CD4-positive, alpha-beta T cell (primary cell): ENCODE measurements at regions not wholly inside any gene's neighbourhood (a gene's known extent, or its start where the extent isn't known, plus 50 kb on each side); places are given as distances from the start of the nearest gene placed in this dataset.

Source experiments
- ATAC-seq: fragments of 200-7000 bp; cut with Tn5 transposase; one replicate; pipeline ENCODE4 v1.10.0; 2022; ENCODE audit warnings: mild to moderate bottlenecking; ENCODE audit not compliant: poor library complexity
- CTCF ChIA-PET: fragments of 350-600 bp; sonication (Branson Sonifier 250); formaldehyde crosslinking; loops from one replicate; lab custom pipeline; 2021; ENCODE audit warnings: antibody characterized with exemption, inconsistent platforms; lab: Charles Lee
- POLR2A ChIA-PET: fragments of 350-600 bp; sonication (Branson Sonifier 250); formaldehyde crosslinking; loops from one replicate; lab custom pipeline; 2021; ENCODE audit warnings: antibody characterized with exemption, inconsistent platforms; lab: Charles Lee
- DNase-seq, 14 experiments: peaks; one replicate each; pipeline ENCODE4 v3.0.0-alpha.2; 2013 to 2020; ENCODE audit warnings: mixed read lengths in 2 of 14
- H3K27ac ChIP-seq, 2 donors: one replicate each; pipeline versions ENCODE4 v1.5.1 to v1.7.0; 2013; ENCODE audit warnings: low read length in 2 of 2, low read depth in 1 of 2, mild to moderate bottlenecking in 1 of 2
- H3K27me3 ChIP-seq, 2 experiments: 1 replicate in 1 of 2; 2 replicates in 1 of 2; pipeline versions ENCODE4 v1.6.1 to v1.7.0; 2013; ENCODE audit warnings: low read length in 2 of 2, control low read depth in 1 of 2, mild to moderate bottlenecking in 1 of 2, moderate library complexity in 1 of 2; ENCODE audit not compliant: insufficient read depth in 2 of 2, control insufficient read depth in 1 of 2
- H3K36me3 ChIP-seq: one replicate; pipeline ENCODE4 v1.6.1; 2013; ENCODE audit warnings: low read length, control low read depth; ENCODE audit not compliant: insufficient read depth
- H3K4me1 ChIP-seq: one replicate; pipeline ENCODE4 v1.6.1; 2013; ENCODE audit warnings: low read length, control low read depth; ENCODE audit not compliant: insufficient read depth
- H3K4me3 ChIP-seq: one replicate; pipeline ENCODE4 v1.5.1; 2013; ENCODE audit warnings: mild to moderate bottlenecking, low read length, moderate library complexity
- H3K9me3 ChIP-seq, 2 experiments: 1 replicate in 1 of 2; 2 replicates in 1 of 2; pipeline versions ENCODE4 v1.6.1 to v1.7.0; 2013; ENCODE audit warnings: low read length in 2 of 2, mild to moderate bottlenecking in 2 of 2, control low read depth in 1 of 2, moderate library complexity in 1 of 2; ENCODE audit not compliant: control insufficient read depth in 1 of 2, insufficient read depth in 1 of 2
- H3K27ac Mint-ChIP-seq: one replicate; pipeline ENCODE4 v1.8.0; 2020; ENCODE audit warnings: mixed read lengths
- H3K27me3 Mint-ChIP-seq: one replicate; pipeline ENCODE4 v1.8.0; 2021; ENCODE audit warnings: mixed read lengths
- H3K36me3 Mint-ChIP-seq: one replicate; pipeline ENCODE4 v1.8.0; 2021; ENCODE audit warnings: low read depth, mixed read lengths
- H3K4me1 Mint-ChIP-seq: one replicate; pipeline ENCODE4 v1.8.0; 2021; ENCODE audit warnings: low read depth, mixed read lengths
- H3K4me3 Mint-ChIP-seq: one replicate; pipeline ENCODE4 v1.8.0; 2020; ENCODE audit warnings: mild to moderate bottlenecking, mixed read lengths
- H3K9me3 Mint-ChIP-seq: one replicate; pipeline ENCODE4 v1.8.0; 2020; ENCODE audit warnings: mixed read lengths
- intact Hi-C, 2 experiments: fragments of 100-400 bp; cut with DNase I in 1 of 2; cut with micrococcal nuclease in 1 of 2; formaldehyde crosslinking; loops; one replicate each; pipeline versions ENCODE4 v1.15.1 to v1.9.0; 2023 to 2025; cut with DNase I, micrococcal nuclease
- TF ChIP-seq, protein P1 (sequence below): fragments of 200-600 bp; IDR thresholded peaks from one replicate; pipeline ENCODE4 v1.8.0; 2022; ENCODE audit warnings: antibody characterized with exemption, mild to moderate bottlenecking

GRCh38 chr7:121519548-121520521, 123.7 kb upstream of the FAM3C start:
- no peak overlapping the region for H3K4me3 Mint-ChIP-seq
- DNase-seq (peak in 1 of 14 experiments; percentile 10), ATAC-seq (no peak)
- no peaks in the 10 kb centered on the region for H3K9me3 ChIP-seq
- no peak overlapping the region for H3K27ac ChIP-seq
- CTCF ChIA-PET, result no interaction called here
- no peaks in the 10 kb centered on the region for H3K4me1 Mint-ChIP-seq
- intact Hi-C loops, result no loop called here
- no peak overlapping the region for H3K27ac Mint-ChIP-seq
- no peaks in the 10 kb centered on the region for H3K36me3 ChIP-seq
- H3K4me3 ChIP-seq, result no peak overlapping the region
- TF ChIP-seq, protein P1, sequence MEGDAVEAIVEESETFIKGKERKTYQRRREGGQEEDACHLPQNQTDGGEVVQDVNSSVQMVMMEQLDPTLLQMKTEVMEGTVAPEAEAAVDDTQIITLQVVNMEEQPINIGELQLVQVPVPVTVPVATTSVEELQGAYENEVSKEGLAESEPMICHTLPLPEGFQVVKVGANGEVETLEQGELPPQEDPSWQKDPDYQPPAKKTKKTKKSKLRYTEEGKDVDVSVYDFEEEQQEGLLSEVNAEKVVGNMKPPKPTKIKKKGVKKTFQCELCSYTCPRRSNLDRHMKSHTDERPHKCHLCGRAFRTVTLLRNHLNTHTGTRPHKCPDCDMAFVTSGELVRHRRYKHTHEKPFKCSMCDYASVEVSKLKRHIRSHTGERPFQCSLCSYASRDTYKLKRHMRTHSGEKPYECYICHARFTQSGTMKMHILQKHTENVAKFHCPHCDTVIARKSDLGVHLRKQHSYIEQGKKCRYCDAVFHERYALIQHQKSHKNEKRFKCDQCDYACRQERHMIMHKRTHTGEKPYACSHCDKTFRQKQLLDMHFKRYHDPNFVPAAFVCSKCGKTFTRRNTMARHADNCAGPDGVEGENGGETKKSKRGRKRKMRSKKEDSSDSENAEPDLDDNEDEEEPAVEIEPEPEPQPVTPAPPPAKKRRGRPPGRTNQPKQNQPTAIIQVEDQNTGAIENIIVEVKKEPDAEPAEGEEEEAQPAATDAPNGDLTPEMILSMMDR, result no peak
- H3K4me1 ChIP-seq, result no peaks in the 10 kb centered on the region
- no peaks in the 10 kb centered on the region for H3K27me3 ChIP-seq
- no peaks in the 10 kb centered on the region for H3K27me3 Mint-ChIP-seq
- H3K9me3 Mint-ChIP-seq, result no peaks in the 10 kb centered on the region
- POLR2A ChIA-PET, result no interaction called here
- no peaks in the 10 kb centered on the region for H3K36me3 Mint-ChIP-seq

DNA sequence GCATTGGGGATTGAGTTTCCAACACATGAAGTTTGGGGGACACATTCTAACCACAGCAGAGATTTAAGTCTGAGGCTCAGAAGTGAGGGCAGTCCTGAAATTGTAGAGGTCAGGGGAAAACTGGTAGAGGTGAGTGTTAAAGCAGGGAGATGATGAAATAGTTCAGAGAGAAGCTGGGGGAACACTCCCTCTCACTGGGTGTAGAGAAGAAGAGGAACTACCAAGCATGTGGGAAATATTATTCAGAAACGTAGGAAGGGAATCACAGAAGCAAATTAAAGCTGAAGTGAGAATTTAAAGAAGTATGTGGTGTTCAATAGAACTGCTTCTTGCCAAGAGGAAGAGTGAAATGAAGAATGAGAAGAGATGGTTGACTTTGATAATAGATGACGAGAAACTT, 121.5 kb upstream of the FAM3C start:
- ChIA-PET CTCF (no interaction called here), POLR2A (no interaction called here)
- Mint-ChIP-seq H3K36me3 (no peaks in the 10 kb centered on the region), H3K27me3 (no peaks in the 10 kb centered on the region), H3K4me3 (no peak overlapping the region), H3K9me3 (no peaks in the 10 kb centered on the region), H3K27ac (no peak overlapping the region), H3K4me1 (no peaks in the 10 kb centered on the region)
- no peak overlapping the region for H3K4me3 ChIP-seq
- intact Hi-C loops, result no loop called here
- TF ChIP-seq, protein P1, result no peak
- ATAC-seq, result no peak
- no peak overlapping the region for H3K27ac ChIP-seq
- H3K4me1 ChIP-seq, result no peaks in the 10 kb centered on the region
- no peaks in the 10 kb centered on the region for H3K27me3 ChIP-seq
- no peaks in the 10 kb centered on the region for H3K36me3 ChIP-seq
- no peak for DNase-seq
- H3K9me3 ChIP-seq, result no peaks in the 10 kb centered on the region

- TF ChIP-seq, protein P1, result no peak
- DNase-seq (no peak), ATAC-seq (no peak)
- H3K36me3 ChIP-seq, result no peaks in the 10 kb centered on the region
- no peaks in the 10 kb centered on the region for H3K9me3 ChIP-seq
- no peaks in the 10 kb centered on the region for H3K9me3 Mint-ChIP-seq
- no peak overlapping the region for H3K4me3 ChIP-seq
- no peaks in the 10 kb centered on the region for H3K27me3 Mint-ChIP-seq
- ChIA-PET CTCF (interaction anchor here (1.0 kb wide), 1 partner anchor 14 kb away, joined by 3 read pairs; no protein-coding TSS in a partner anchor), POLR2A (no interaction called here)
- H3K4me1 ChIP-seq, result no peaks in the 10 kb centered on the region
- H3K4me1 Mint-ChIP-seq, result no peaks in the 10 kb centered on the region
- H3K27ac Mint-ChIP-seq, result no peak overlapping the region
- no peaks in the 10 kb centered on the region for H3K36me3 Mint-ChIP-seq
- intact Hi-C loops, result no loop called here
- H3K27ac ChIP-seq, result no peak overlapping the region
- H3K27me3 ChIP-seq, result no peaks in the 10 kb centered on the region
- H3K4me3 Mint-ChIP-seq, result no peak overlapping the region
Observed at GRCh38 chr7:121516821-121517220, 120.7 kb upstream of the FAM3C start.
